Activated naive CD8-positive, alpha-beta T cell (primary cell): ENCODE measurements at regions not wholly inside any gene's neighbourhood (a gene's known extent, or its start where the extent isn't known, plus 50 kb on each side); places are given as distances from the start of the nearest gene placed in this dataset.
"Not testable (repeated sequence)": the region's sequence is repeated elsewhere in the genome, so short reads cannot be mapped to it uniquely, and the experiment has no call there.

Source experiments
- H3K27ac Mint-ChIP-seq: one replicate; pipeline ENCODE4 v1.8.0; 2021; ENCODE audit warnings: mixed read lengths
- H3K27me3 Mint-ChIP-seq: one replicate; pipeline ENCODE4 v1.8.0; 2021; ENCODE audit warnings: mixed read lengths
- H3K36me3 Mint-ChIP-seq: one replicate; pipeline ENCODE4 v1.8.0; 2021; ENCODE audit warnings: mixed read lengths
- H3K4me1 Mint-ChIP-seq: one replicate; pipeline ENCODE4 v1.8.0; 2021; ENCODE audit warnings: low read depth, mixed read lengths
- H3K4me3 Mint-ChIP-seq: one replicate; pipeline ENCODE4 v1.8.0; 2021; ENCODE audit warnings: mild to moderate bottlenecking, mixed read lengths
- H3K9me3 Mint-ChIP-seq: one replicate; pipeline ENCODE4 v1.8.0; 2021; ENCODE audit warnings: low read depth, mixed read lengths

- H3K9me3 Mint-ChIP-seq: peaks cover 7% of the 10 kb centered on the region
- no peaks in the 10 kb centered on the region for H3K36me3 Mint-ChIP-seq
- no peak overlapping the region for H3K4me3 Mint-ChIP-seq
- no peaks in the 10 kb centered on the region for H3K4me1 Mint-ChIP-seq
- no peaks in the 10 kb centered on the region for H3K27me3 Mint-ChIP-seq
- H3K27ac Mint-ChIP-seq: no peak overlapping the region
Measured at GRCh38 chr6:165184192-165184979, 125.0 kb downstream of the C6orf118 start.

GRCh38 chr6:165183496-165184140 lies 125.8 kb downstream of the C6orf118 start:
- Mint-ChIP-seq H3K4me1 (no peaks in the 10 kb centered on the region), H3K27ac (no peak overlapping the region)

GRCh38 chr6:165183071-165183470 lies 126.3 kb downstream of the C6orf118 start:
- no peak overlapping the region for H3K4me3 Mint-ChIP-seq
- H3K36me3 Mint-ChIP-seq: no peaks in the 10 kb centered on the region
- peaks cover 7% of the 10 kb centered on the region for H3K9me3 Mint-ChIP-seq
- H3K27me3 Mint-ChIP-seq: no peaks in the 10 kb centered on the region
- H3K4me1 Mint-ChIP-seq: no peaks in the 10 kb centered on the region
- H3K27ac Mint-ChIP-seq: no peak overlapping the region

More at GRCh38 chr6:165183496-165184140, 125.8 kb downstream of the C6orf118 start:
- Mint-ChIP-seq H3K4me3 (no peak overlapping the region), H3K9me3 (peaks cover 7% of the 10 kb centered on the region), H3K27me3 (no peaks in the 10 kb centered on the region), H3K36me3 (no peaks in the 10 kb centered on the region)

- H3K36me3 Mint-ChIP-seq: no peaks in the 10 kb centered on the region
- H3K4me1 Mint-ChIP-seq: no peaks in the 10 kb centered on the region
- H3K4me3 Mint-ChIP-seq: no peak overlapping the region
- H3K27ac Mint-ChIP-seq: no peak overlapping the region
- no peaks in the 10 kb centered on the region for H3K27me3 Mint-ChIP-seq
- H3K9me3 Mint-ChIP-seq: peaks cover 11% of the 10 kb centered on the region
Measured at GRCh38 chr6:165181951-165182414, 127.4 kb downstream of the C6orf118 start.

DNA sequence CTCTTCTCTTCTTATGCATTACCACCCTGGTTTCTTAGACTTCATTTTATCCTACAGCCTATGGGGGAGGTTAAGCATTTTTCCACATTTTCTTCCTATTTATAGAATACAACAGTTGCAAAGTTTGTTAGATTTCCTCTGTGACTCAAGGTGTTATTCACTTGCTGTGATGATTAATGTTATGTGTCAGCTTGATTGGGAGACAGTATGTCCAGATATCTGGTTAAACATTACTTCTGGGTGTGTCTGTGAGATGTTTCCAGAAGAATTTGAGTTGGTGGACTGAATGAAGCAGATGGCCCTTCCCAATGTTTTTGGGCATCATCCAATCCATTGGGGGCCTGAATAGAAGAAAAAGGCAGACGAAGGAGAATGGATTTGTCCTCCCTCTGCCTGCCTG lies 131.3 kb downstream of the C6orf118 start:
- Mint-ChIP-seq H3K4me1 (no peaks in the 10 kb centered on the region), H3K36me3 (no peaks in the 10 kb centered on the region), H3K4me3 (no peak overlapping the region), H3K27me3 (no peaks in the 10 kb centered on the region), H3K9me3 (peaks cover 19% of the 10 kb centered on the region), H3K27ac (no peak overlapping the region)

GRCh38 chr6:165173484-165173883 lies 135.9 kb downstream of the C6orf118 start:
- H3K4me3 Mint-ChIP-seq: no peak overlapping the region
- H3K27me3 Mint-ChIP-seq: no peaks in the 10 kb centered on the region
- H3K9me3 Mint-ChIP-seq: peaks cover 16% of the 10 kb centered on the region
- no peaks in the 10 kb centered on the region for H3K36me3 Mint-ChIP-seq
- H3K4me1 Mint-ChIP-seq: no peaks in the 10 kb centered on the region
- no peak overlapping the region for H3K27ac Mint-ChIP-seq

- Mint-ChIP-seq H3K4me3 (no peak overlapping the region), H3K27me3 (no peaks in the 10 kb centered on the region), H3K4me1 (no peaks in the 10 kb centered on the region), H3K9me3 (peaks cover 15% of the 10 kb centered on the region), H3K36me3 (no peaks in the 10 kb centered on the region), H3K27ac (no peak overlapping the region)
Measured at GRCh38 chr6:165167861-165168260, 141.5 kb downstream of the C6orf118 start.

DNA sequence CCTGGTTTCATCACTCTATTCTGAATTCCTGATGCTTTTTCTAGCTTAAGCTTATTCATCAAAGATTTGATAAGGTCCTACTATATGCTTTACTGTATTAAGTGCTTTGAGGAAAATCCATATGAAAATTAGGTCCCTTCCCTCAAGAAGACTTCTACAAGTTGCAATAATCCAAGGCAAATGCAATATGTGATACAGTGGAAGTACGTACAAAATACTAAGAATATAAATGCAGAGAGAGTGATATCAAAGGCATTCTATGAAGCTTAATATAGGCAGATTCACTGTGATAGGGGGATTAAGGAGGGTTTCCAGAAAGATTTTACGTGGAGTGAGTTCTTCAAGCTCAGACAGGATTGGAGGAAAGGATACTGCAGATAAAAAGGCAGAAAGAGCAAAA lies 142.1 kb downstream of the C6orf118 start:
- Mint-ChIP-seq H3K4me1 (no peaks in the 10 kb centered on the region), H3K4me3 (no peak overlapping the region), H3K9me3 (peaks cover 15% of the 10 kb centered on the region), H3K27me3 (no peaks in the 10 kb centered on the region), H3K27ac (no peak overlapping the region), H3K36me3 (no peaks in the 10 kb centered on the region)

DNA sequence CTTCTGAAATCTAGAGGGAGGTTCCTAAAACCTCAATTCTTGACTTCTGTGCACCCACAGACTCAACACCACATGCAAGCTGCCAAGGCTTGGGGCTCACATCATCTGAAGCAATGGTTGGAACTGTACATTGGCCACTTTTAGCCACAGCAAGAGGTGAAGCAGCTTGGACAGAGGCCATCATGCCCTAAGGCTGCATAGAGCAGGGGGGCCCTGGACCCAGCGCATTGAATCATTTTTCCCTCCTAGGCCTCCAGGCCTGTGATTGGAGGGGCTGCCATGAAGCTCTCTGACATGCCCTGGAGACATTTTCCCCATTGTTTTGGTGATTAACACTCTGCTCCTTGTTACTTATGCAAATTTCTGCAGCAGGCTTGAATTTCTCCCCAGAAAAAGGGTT lies 145.9 kb downstream of the C6orf118 start:
- peaks cover 10% of the 10 kb centered on the region for H3K9me3 Mint-ChIP-seq
- H3K4me1 Mint-ChIP-seq: no peaks in the 10 kb centered on the region
- H3K36me3 Mint-ChIP-seq: no peaks in the 10 kb centered on the region
- H3K27me3 Mint-ChIP-seq: no peaks in the 10 kb centered on the region
- H3K27ac Mint-ChIP-seq: no peak overlapping the region
- H3K4me3 Mint-ChIP-seq: no peak overlapping the region

GRCh38 chr6:165159460-165159859 lies 149.9 kb downstream of the C6orf118 start:
- Mint-ChIP-seq H3K27ac (no peak overlapping the region), H3K9me3 (peaks cover 6% of the 10 kb centered on the region), H3K4me3 (no peak overlapping the region), H3K27me3 (no peaks in the 10 kb centered on the region), H3K36me3 (no peaks in the 10 kb centered on the region), H3K4me1 (no peaks in the 10 kb centered on the region)

DNA sequence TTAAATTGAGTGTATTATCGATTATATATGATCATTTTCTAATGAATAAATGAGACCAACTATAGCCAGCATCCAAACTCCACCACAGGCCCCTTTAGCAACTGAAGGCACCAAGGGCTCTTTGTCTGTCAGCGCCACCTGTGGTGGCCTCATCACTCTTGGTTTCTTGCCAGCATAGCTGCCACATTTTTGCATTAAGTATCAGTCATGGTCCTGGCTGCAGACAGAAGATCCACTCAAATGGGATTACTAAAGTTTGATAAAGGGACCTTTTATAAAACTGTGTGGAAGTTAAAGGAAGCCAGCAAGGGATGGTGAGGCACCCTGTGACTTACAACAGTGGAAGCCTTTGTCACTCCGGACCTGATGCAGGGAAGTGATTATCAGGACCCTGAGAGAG lies 162.9 kb downstream of the C6orf118 start:
- no peaks in the 10 kb centered on the region for H3K4me1 Mint-ChIP-seq
- H3K4me3 Mint-ChIP-seq: no peak overlapping the region
- no peaks in the 10 kb centered on the region for H3K27me3 Mint-ChIP-seq
- no peak overlapping the region for H3K27ac Mint-ChIP-seq
- no peaks in the 10 kb centered on the region for H3K36me3 Mint-ChIP-seq
- peaks cover 13% of the 10 kb centered on the region for H3K9me3 Mint-ChIP-seq

- Mint-ChIP-seq H3K9me3 (peaks cover 12% of the 10 kb centered on the region), H3K4me1 (no peaks in the 10 kb centered on the region), H3K27me3 (no peaks in the 10 kb centered on the region), H3K4me3 (no peak overlapping the region), H3K27ac (no peak overlapping the region), H3K36me3 (no peaks in the 10 kb centered on the region)
Measured at GRCh38 chr6:165135889-165136288, 173.5 kb downstream of the C6orf118 start.

DNA sequence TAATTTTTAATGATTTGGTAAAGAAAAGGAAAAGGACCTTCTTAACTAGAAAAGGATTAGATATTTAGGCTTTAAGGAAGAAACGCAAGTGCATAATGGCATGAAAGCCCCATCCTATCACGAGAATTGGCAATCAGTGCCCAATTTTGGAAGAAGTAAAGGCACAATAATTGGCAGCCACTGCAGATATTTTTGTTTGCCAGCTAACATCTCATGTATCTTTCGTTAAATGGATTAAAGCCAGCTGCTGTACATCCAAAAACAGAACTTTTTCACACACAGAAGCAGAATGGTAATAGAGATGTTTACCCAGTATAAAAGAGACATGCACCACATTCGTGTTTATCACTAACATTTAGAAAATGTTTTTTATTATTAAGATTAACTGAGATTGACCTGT lies 180.3 kb downstream of the C6orf118 start:
- Mint-ChIP-seq H3K9me3 (peaks cover 8% of the 10 kb centered on the region), H3K27ac (no peak overlapping the region), H3K4me1 (no peaks in the 10 kb centered on the region), H3K4me3 (no peak overlapping the region), H3K27me3 (no peaks in the 10 kb centered on the region), H3K36me3 (no peaks in the 10 kb centered on the region)

GRCh38 chr6:165127743-165128142 lies 181.7 kb downstream of the C6orf118 start:
- H3K4me3 Mint-ChIP-seq, H3K27ac Mint-ChIP-seq: not testable (repeated sequence)

DNA sequence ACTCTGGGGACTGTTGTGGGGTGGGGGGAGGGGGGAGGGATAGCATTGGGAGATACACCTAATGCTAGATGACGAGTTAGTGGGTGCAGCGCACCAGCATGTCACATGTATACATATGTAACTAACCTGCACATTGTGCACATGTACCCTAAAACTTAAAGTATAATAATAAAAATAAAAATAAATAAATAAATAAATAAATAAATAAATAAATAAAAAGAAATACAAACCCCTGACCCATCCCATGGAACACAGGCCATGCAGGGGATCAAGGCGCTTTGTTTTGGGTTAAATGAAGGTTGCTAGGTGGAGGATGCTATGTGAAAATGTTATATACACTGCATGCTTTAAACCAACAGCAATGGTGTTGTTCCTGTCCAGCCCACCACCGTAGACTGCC lies 184.7 kb downstream of the C6orf118 start:
- not testable (repeated sequence) for H3K9me3 Mint-ChIP-seq, H3K4me1 Mint-ChIP-seq, H3K27ac Mint-ChIP-seq, H3K4me3 Mint-ChIP-seq, H3K36me3 Mint-ChIP-seq, H3K27me3 Mint-ChIP-seq

More at GRCh38 chr6:165127743-165128142, 181.7 kb downstream of the C6orf118 start:
- not testable (repeated sequence) for H3K27me3 Mint-ChIP-seq, H3K4me1 Mint-ChIP-seq, H3K36me3 Mint-ChIP-seq, H3K9me3 Mint-ChIP-seq
